GM12878 (cell line): ENCODE measurements at regions not wholly inside any gene's neighbourhood (a gene's known extent, or its start where the extent isn't known, plus 50 kb on each side); places are given as distances from the start of the nearest gene placed in this dataset.

ENCODE experiments used
- ATAC-seq: fragments of 200-7000 bp; cut with Tn5 transposase; 3 replicates; pipeline ENCODE4 v1.9.1; 2020; ENCODE audit warnings: mild to moderate bottlenecking, moderate library complexity
- BruUV-seq: library from RNA; stranded (reverse); fragments of 400-500 nt; replicated peaks from 2 replicates; lab custom pipeline; 2021; lab: Mats Ljungman, UMichigan
- CTCF ChIA-PET: fragments of 300-600 bp; sonication (Branson Sonifier 250); formaldehyde crosslinking; extraction: SDS; loops from one replicate; lab custom pipeline; 2021; ENCODE audit warnings: inconsistent platforms; lab: Yijun Ruan, JAX
- POLR2A ChIA-PET: fragments of 350-600 bp; formaldehyde crosslinking; extraction: SDS; loops from one replicate; lab custom pipeline; 2021; ENCODE audit warnings: inconsistent platforms; lab: Charles Lee
- RAD21 ChIA-PET: fragments of 300-600 bp; sonication (Branson Sonifier 250); formaldehyde crosslinking; loops from one replicate; lab custom pipeline; 2023; ENCODE audit warnings: antibody characterized with exemption; ENCODE audit not compliant: unreplicated experiment; lab: Charles Lee
- SMC1A ChIA-PET: fragments of 300-600 bp; sonication (Branson Sonifier 250); formaldehyde crosslinking; loops from one replicate; lab custom pipeline; 2023; ENCODE audit not compliant: unreplicated experiment, uncharacterized antibody; lab: Charles Lee
- DNase-seq: peaks from one replicate; pipeline ENCODE4 v3.0.0-alpha.2; 2011; ENCODE audit warnings: low read depth, low spot score
- FAIRE-seq: peaks from 3 replicates; lab custom pipeline; 2011; peaks lifted over from hg19 to GRCh38; lab: Jason Lieb, UNC
- H2AFZ ChIP-seq: 2 replicates; pipeline ENCODE4 v1.6.0; 2011; ENCODE audit warnings: low read depth, low read length, control low read depth; ENCODE audit not compliant: control insufficient read depth
- H3K27ac ChIP-seq: 2 replicates; pipeline ENCODE4 v1.5.1; 2011; ENCODE audit warnings: control low read depth; ENCODE audit not compliant: control insufficient read depth, insufficient read depth
- H3K27me3 ChIP-seq, 2 experiments: replicated peaks in 1 of 2; 2 replicates each; pipeline versions ENCODE4 v1.6.0 to v1.6.1; 2011; ENCODE audit warnings: low read length in 1 of 2; ENCODE audit not compliant: control insufficient read depth in 2 of 2, insufficient read depth in 2 of 2
- H3K36me3 ChIP-seq, 2 experiments: 2 replicates each; pipeline ENCODE4 v1.5.1; 2011; ENCODE audit warnings: low read length in 1 of 2; ENCODE audit not compliant: control insufficient read depth in 2 of 2, insufficient read depth in 2 of 2
- H3K4me1 ChIP-seq: 2 replicates; pipeline ENCODE4 v1.6.1; 2011; ENCODE audit warnings: mild to moderate bottlenecking, low read length, moderate library complexity, mixed read lengths; ENCODE audit not compliant: control insufficient read depth, insufficient read depth
- H3K4me2 ChIP-seq: 2 replicates; pipeline ENCODE4 v1.6.0; 2011; ENCODE audit warnings: control low read depth; ENCODE audit not compliant: control insufficient read depth, insufficient read depth
- H3K4me3 ChIP-seq: fragments of 200-600 bp; sonication (generic); 2 replicates; pipeline ENCODE4 v1.5.1; 2016
- H3K79me2 ChIP-seq: 2 replicates; pipeline ENCODE4 v1.6.0; 2011; ENCODE audit warnings: low read length; ENCODE audit not compliant: control insufficient read depth, insufficient read depth
- H3K9ac ChIP-seq: 2 replicates; pipeline ENCODE4 v1.8.0; 2011; ENCODE audit warnings: low read length, control low read depth, mixed read lengths; ENCODE audit not compliant: control insufficient read depth, insufficient read depth
- H3K9me3 ChIP-seq: replicated peaks from 3 replicates; pipeline ENCODE4 v1.5.1; 2011; ENCODE audit warnings: mild to moderate bottlenecking, low read length; ENCODE audit not compliant: control insufficient read depth, insufficient read depth
- H4K20me1 ChIP-seq: 2 replicates; pipeline ENCODE4 v1.6.0; 2011; ENCODE audit not compliant: control insufficient read depth, insufficient read depth
- CHD4 ChIP-seq: fragments of 200-600 bp; sonication (generic); IDR thresholded peaks from 2 replicates; pipeline ENCODE4 v1.6.1; 2016; ENCODE audit warnings: mild to moderate bottlenecking
- EP300 ChIP-seq, 2 experiments: fragments of 150-350 bp in 1 of 2; IDR thresholded peaks; 2 replicates each; pipeline ENCODE4 v1.6.1; 2011 to 2012; ENCODE audit warnings: low read depth in 2 of 2, low read length in 2 of 2, borderline replicate concordance in 1 of 2, improper control_type of control experiment in 1 of 2, inconsistent platforms in 1 of 2; ENCODE audit not compliant: control insufficient read depth in 1 of 2
- JUNB ChIP-seq: IDR thresholded peaks from 2 replicates; pipeline ENCODE4 v1.6.1; 2016; ENCODE audit warnings: antibody characterized with exemption, mild to moderate bottlenecking
- MEF2B ChIP-seq: fragments of 450-650 bp; IDR thresholded peaks from 2 replicates; pipeline ENCODE4 v1.6.1; 2018; ENCODE audit warnings: mild to moderate bottlenecking, moderate library complexity; ENCODE audit not compliant: partially characterized antibody, poor library complexity, severe bottlenecking
- MYC ChIP-seq: IDR thresholded peaks from 2 replicates; pipeline ENCODE4 v1.6.1; 2011; ENCODE audit warnings: mild to moderate bottlenecking, low read length, moderate library complexity, inconsistent platforms; ENCODE audit not compliant: insufficient read depth, insufficient replicate concordance, insufficient read length, severe bottlenecking
- SREBF1 ChIP-seq: IDR thresholded peaks from 2 replicates; pipeline ENCODE4 v1.6.1; 2012; ENCODE audit warnings: mild to moderate bottlenecking, low read length
- ZNF207 ChIP-seq: fragments of 450-650 bp; IDR thresholded peaks from 2 replicates; pipeline ENCODE4 v1.6.1; 2014; ENCODE audit warnings: antibody characterized with exemption, mild to moderate bottlenecking, borderline replicate concordance
- ZSCAN29 ChIP-seq: fragments of 450-650 bp; IDR thresholded peaks from 2 replicates; pipeline ENCODE4 v1.6.1; 2017; ENCODE audit warnings: mild to moderate bottlenecking, moderate library complexity
- WGBS: methylation state at CpG from one replicate; pipeline ENCODE4 v1.1.6; 2016; ENCODE audit warnings: low lambda C conversion rate; ENCODE audit not compliant: insufficient replicate concordance, insufficient coverage; ENCODE audit errors: missing lambda C conversion rate; 5-methylcytosine and 5-hydroxymethylcytosine counted together
- in situ Hi-C: fragments of 300-500 bp; cut with MboI; formaldehyde crosslinking; loops from 9 replicates; pipeline ENCODE4 v1.14.3; 2018; ENCODE audit warnings: mixed read lengths
- intact Hi-C: fragments of 100-400 bp; cut with micrococcal nuclease; formaldehyde crosslinking; loops from one replicate; pipeline ENCODE4 v1.14.2; 2022; ENCODE audit not compliant: unreplicated experiment
- TF ChIP-seq, protein P1 (sequence below): fragments of 450-650 bp; formaldehyde crosslinking; IDR thresholded peaks from 2 replicates; pipeline ENCODE4 v1.5.0; 2022; ENCODE audit warnings: mild to moderate bottlenecking, missing genetic modification characterization
- TF ChIP-seq, protein P2 (sequence below): fragments of 450-650 bp; IDR thresholded peaks from 2 replicates; pipeline ENCODE4 v1.6.1; 2017; ENCODE audit warnings: antibody characterized with exemption, mild to moderate bottlenecking, moderate library complexity

DNA sequence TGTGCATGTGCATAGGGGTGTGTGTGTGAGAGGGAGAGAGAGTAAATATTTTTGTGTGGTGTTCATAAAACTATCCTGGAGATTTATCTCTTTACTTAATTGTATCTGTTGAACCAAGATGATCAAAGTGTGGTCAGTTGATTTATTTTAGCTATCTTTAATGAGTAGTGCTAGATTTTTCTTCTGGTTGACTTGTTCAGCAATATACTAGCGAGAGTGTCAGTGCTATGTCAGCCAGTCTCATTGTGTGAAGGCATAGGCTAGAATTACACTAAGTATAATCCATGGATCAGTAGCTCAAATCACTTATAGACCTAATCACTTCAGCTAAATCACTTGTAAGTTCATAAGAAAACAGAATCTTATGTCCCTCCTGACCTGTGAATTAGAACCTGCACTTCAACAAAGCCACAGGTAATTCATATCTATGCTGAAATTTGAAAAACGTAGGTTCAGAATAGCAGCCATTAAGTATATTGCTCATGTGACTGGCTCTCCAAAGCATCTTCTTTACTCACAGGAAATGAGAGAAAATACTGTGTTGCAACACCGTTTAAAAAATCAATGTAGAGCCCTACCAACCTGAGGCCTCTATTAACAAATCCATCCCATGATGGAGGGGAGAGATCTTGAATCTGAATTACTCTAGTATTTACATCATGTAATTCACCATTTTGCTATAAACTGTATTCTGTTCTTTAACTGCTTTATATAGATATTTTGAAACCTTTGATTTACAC, 203.1 kb upstream of the ACTBL2 start:
- no peaks in the 10 kb centered on the region for H3K4me1 ChIP-seq
- no peaks in the 10 kb centered on the region for H3K9me3 ChIP-seq
- POLR2A ChIA-PET, result no interaction called here
- H3K36me3 ChIP-seq, result no peaks in the 10 kb centered on the region
- no peak overlapping the region for H3K4me2 ChIP-seq
- SMC1A ChIA-PET, result interaction anchor here (1.7 kb wide), 1 partner anchor 36 kb away, joined by 4 read pairs; no protein-coding TSS in a partner anchor
- TF ChIP-seq, protein P1, sequence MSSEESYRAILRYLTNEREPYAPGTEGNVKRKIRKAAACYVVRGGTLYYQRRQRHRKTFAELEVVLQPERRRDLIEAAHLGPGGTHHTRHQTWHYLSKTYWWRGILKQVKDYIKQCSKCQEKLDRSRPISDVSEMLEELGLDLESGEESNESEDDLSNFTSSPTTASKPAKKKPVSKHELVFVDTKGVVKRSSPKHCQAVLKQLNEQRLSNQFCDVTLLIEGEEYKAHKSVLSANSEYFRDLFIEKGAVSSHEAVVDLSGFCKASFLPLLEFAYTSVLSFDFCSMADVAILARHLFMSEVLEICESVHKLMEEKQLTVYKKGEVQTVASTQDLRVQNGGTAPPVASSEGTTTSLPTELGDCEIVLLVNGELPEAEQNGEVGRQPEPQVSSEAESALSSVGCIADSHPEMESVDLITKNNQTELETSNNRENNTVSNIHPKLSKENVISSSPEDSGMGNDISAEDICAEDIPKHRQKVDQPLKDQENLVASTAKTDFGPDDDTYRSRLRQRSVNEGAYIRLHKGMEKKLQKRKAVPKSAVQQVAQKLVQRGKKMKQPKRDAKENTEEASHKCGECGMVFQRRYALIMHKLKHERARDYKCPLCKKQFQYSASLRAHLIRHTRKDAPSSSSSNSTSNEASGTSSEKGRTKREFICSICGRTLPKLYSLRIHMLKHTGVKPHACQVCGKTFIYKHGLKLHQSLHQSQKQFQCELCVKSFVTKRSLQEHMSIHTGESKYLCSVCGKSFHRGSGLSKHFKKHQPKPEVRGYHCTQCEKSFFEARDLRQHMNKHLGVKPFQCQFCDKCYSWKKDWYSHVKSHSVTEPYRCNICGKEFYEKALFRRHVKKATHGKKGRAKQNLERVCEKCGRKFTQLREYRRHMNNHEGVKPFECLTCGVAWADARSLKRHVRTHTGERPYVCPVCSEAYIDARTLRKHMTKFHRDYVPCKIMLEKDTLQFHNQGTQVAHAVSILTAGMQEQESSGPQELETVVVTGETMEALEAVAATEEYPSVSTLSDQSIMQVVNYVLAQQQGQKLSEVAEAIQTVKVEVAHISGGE (CRISPR knock-in tag), result no peak
- no peak for TF ChIP-seq SREBF1
- TF ChIP-seq ZSCAN29, result no peak
- TF ChIP-seq JUNB, result no peak
- TF ChIP-seq, protein P2, sequence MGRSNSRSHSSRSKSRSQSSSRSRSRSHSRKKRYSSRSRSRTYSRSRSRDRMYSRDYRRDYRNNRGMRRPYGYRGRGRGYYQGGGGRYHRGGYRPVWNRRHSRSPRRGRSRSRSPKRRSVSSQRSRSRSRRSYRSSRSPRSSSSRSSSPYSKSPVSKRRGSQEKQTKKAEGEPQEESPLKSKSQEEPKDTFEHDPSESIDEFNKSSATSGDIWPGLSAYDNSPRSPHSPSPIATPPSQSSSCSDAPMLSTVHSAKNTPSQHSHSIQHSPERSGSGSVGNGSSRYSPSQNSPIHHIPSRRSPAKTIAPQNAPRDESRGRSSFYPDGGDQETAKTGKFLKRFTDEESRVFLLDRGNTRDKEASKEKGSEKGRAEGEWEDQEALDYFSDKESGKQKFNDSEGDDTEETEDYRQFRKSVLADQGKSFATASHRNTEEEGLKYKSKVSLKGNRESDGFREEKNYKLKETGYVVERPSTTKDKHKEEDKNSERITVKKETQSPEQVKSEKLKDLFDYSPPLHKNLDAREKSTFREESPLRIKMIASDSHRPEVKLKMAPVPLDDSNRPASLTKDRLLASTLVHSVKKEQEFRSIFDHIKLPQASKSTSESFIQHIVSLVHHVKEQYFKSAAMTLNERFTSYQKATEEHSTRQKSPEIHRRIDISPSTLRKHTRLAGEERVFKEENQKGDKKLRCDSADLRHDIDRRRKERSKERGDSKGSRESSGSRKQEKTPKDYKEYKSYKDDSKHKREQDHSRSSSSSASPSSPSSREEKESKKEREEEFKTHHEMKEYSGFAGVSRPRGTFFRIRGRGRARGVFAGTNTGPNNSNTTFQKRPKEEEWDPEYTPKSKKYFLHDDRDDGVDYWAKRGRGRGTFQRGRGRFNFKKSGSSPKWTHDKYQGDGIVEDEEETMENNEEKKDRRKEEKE, result no peak
- no peak for TF ChIP-seq MEF2B
- no peak for TF ChIP-seq ZNF207
- TF ChIP-seq EP300 (IDR thresholded peaks at IDR 0.05; ENCODE audit: borderline replicate concordance in 1 of 2, control insufficient read depth in 1 of 2, low read depth in 2 of 2, low read length in 2 of 2), result no peak
- TF ChIP-seq CHD4, result no peak
- TF ChIP-seq MYC, result no peak
- ATAC-seq (no peak), FAIRE-seq (no peak), DNase-seq (no peak)
- no peaks in the 10 kb centered on the region for H4K20me1 ChIP-seq
- BruUV-seq, result no TSS peak
- no peaks in the 10 kb centered on the region for H3K79me2 ChIP-seq
- H2AFZ ChIP-seq, result no peak overlapping the region
- H3K27ac ChIP-seq, result no peak overlapping the region
- no peak overlapping the region for H3K4me3 ChIP-seq
- intact Hi-C loops (no loop called here), in situ Hi-C loops (no loop called here)
- H3K27me3 ChIP-seq, result no peaks in the 10 kb centered on the region; a peak in 1 of 4 replicates
- 4% methylated on average over 3 of the region's 3 CpGs for WGBS
- RAD21 ChIA-PET, result no interaction called here
- CTCF ChIA-PET, result no interaction called here
- no peak overlapping the region for H3K9ac ChIP-seq
